PC-3 (cell line): ENCODE measurements at regions not wholly inside any gene's neighbourhood (a gene's known extent, or its start where the extent isn't known, plus 50 kb on each side); places are given as distances from the start of the nearest gene placed in this dataset.
"Not testable (repeated sequence)": the region's sequence is repeated elsewhere in the genome, so short reads cannot be mapped to it uniquely, and the experiment has no call there.

Source experiments
- CTCF ChIP-seq: fragments of 300-600 bp; sonication (generic); conservative IDR thresholded peaks from 2 replicates; pipeline ENCODE4 v1.5.1; 2017; ENCODE audit warnings: antibody characterized with exemption, low read depth, mild to moderate bottlenecking, low read length
- EZH2 ChIP-seq: fragments of 300-600 bp; sonication (generic); IDR thresholded peaks from one replicate; pipeline ENCODE4 v1.6.1; 2017; ENCODE audit warnings: antibody characterized with exemption, mild to moderate bottlenecking, low read length; ENCODE audit not compliant: unreplicated experiment

DNA sequence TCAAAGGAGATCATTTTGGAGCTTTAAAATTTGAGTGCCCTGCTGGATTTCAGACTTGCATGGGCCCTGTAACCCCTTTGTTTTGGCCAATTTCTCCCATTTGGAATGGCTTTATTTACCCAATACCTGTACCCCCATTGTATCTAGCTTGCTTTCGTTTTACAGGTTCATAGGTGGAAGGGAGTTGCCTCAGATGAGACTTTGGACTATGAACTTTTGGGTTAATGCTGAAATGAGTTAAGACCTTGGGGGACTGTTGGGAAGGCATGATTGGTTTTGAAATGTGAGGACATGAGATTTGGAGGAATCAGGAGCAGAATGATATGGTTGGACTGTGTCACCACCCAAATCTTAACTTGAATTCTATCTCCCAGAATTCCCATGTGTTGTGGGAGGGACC lies 250.6 kb downstream of the MFSD1 start:
- TF ChIP-seq EZH2, CTCF: not testable (repeated sequence)
